ENCODE measurements at regions not wholly inside any gene's neighbourhood (a gene's known extent, or its start where the extent isn't known, plus 50 kb on each side); places are given as distances from the start of the nearest gene placed in this dataset.
"Not testable (repeated sequence)": the region's sequence is repeated elsewhere in the genome, so short reads cannot be mapped to it uniquely, and the experiment has no call there.

DNA sequence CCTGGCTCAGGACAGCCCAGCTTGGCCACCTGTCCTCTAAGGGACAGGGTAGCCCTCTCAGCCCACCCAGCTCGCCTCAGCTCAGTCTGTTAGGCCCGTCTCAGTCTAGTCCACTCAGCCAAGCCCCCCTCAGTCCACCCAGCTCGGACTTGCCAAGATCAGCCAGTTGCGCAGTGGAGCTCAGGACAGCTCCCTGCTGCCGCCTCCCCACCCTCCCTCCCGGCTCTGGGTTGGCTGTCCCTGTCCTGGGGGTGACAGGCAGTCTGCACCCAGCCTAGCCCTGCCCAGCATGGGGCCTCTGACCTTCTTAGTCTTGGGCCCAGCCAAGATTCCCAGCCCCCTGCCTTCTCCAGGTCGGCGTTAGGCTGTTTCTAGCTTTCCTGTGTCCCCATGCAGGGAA is 196.9 kb downstream of the TMEM121 start:
- H3K4me2 ChIP-seq (replicated peaks; ENCODE audit: low read depth, low read length, poor library complexity, severe bottlenecking); DNase-seq; H3K9me3 Mint-ChIP-seq (ENCODE audit: insufficient read depth); H3K27ac Mint-ChIP-seq; CTCF ChIA-PET; H3K36me3 ChIP-seq (replicated peaks in 1 of 2; ENCODE audit: control extremely low read depth in 1 of 2, control insufficient read depth in 1 of 2, extremely low read depth in 1 of 2, insufficient read depth in 2 of 2, low read length in 1 of 2); H3K4me3 Mint-ChIP-seq; H3K9me3 ChIP-seq (ENCODE audit: control extremely low read depth in 1 of 3, control insufficient read depth in 2 of 3, insufficient read depth in 1 of 3, low read length in 2 of 3); H4K20me1 ChIP-seq (ENCODE audit: control insufficient read depth, insufficient read depth, low read length, poor library complexity, severe bottlenecking); H3K27me3 Mint-ChIP-seq; H3K4me1 Mint-ChIP-seq; H3K4me3 ChIP-seq (ENCODE audit: control extremely low read depth in 1 of 5, extremely low read depth in 1 of 5, insufficient read depth in 1 of 5, low read depth in 2 of 5, low read length in 4 of 5); H3K27me3 ChIP-seq (replicated peaks in 1 of 4; ENCODE audit: control extremely low read depth in 1 of 4, control insufficient read depth in 3 of 4, insufficient read depth in 4 of 4, low read length in 3 of 4); intact Hi-C loops (cut with micrococcal nuclease); H3K79me2 ChIP-seq (ENCODE audit: control insufficient read depth, insufficient read depth, low read length); H3K27ac ChIP-seq (ENCODE audit: low read length in 2 of 2); H3K4me1 ChIP-seq (ENCODE audit: control insufficient read depth in 2 of 2, insufficient read depth in 2 of 2, low read length in 2 of 2); H2AFZ ChIP-seq (ENCODE audit: insufficient read depth, low read depth, low read length, poor library complexity, severe bottlenecking); ATAC-seq (ENCODE audit: low read depth); H3K9ac ChIP-seq (ENCODE audit: low read length): not testable (repeated sequence)
- POLR2A ChIA-PET, result interaction anchor here (0.9 kb wide), 1 partner anchor 11 kb away, joined by 7 read pairs; no protein-coding TSS in a partner anchor
- WGBS (ENCODE audit: insufficient coverage), result 100% methylated on average over 2 of the region's 8 CpGs

DNA sequence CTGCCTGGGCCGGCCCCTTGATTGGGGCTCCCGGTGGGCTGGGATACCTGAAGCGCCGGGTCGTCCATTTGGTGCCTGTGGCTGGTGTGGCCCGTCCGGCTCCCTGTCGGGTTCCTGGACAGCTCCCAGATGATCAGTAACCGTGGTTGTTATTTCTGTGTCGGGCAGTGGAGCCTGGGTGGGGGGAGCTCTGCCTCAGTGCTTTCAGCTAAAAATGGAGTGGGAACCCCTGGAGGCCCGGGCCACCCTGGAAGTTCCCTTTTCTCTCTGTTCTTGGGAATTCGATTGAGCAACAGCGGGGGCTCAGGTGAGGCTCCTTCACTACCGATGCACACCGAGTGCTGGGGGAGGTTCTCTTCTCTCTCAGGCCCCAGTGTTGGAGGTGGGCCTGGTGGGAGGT is 197.4 kb downstream of the TMEM121 start:
- H3K27ac Mint-ChIP-seq; H3K4me3 Mint-ChIP-seq; H3K79me2 ChIP-seq (ENCODE audit: control insufficient read depth, insufficient read depth, low read length); H3K4me1 Mint-ChIP-seq; CTCF ChIA-PET; H4K20me1 ChIP-seq (ENCODE audit: control insufficient read depth, insufficient read depth, low read length, poor library complexity, severe bottlenecking); H2AFZ ChIP-seq (ENCODE audit: insufficient read depth, low read depth, low read length, poor library complexity, severe bottlenecking); ATAC-seq (ENCODE audit: low read depth); H3K9me3 Mint-ChIP-seq (ENCODE audit: insufficient read depth); H3K27ac ChIP-seq (ENCODE audit: low read length in 2 of 2); H3K4me1 ChIP-seq (ENCODE audit: control insufficient read depth in 2 of 2, insufficient read depth in 2 of 2, low read length in 2 of 2); H3K4me2 ChIP-seq (replicated peaks; ENCODE audit: low read depth, low read length, poor library complexity, severe bottlenecking); H3K9ac ChIP-seq (ENCODE audit: low read length); H3K9me3 ChIP-seq (ENCODE audit: control extremely low read depth in 1 of 3, control insufficient read depth in 2 of 3, insufficient read depth in 1 of 3, low read length in 2 of 3); intact Hi-C loops (cut with micrococcal nuclease); H3K27me3 ChIP-seq (replicated peaks in 1 of 4; ENCODE audit: control extremely low read depth in 1 of 4, control insufficient read depth in 3 of 4, insufficient read depth in 4 of 4, low read length in 3 of 4); H3K27me3 Mint-ChIP-seq; H3K36me3 ChIP-seq (replicated peaks in 1 of 2; ENCODE audit: control extremely low read depth in 1 of 2, control insufficient read depth in 1 of 2, extremely low read depth in 1 of 2, insufficient read depth in 2 of 2, low read length in 1 of 2); H3K4me3 ChIP-seq (ENCODE audit: control extremely low read depth in 1 of 5, extremely low read depth in 1 of 5, insufficient read depth in 1 of 5, low read depth in 2 of 5, low read length in 4 of 5); DNase-seq: not testable (repeated sequence)
- POLR2A ChIA-PET, result interaction anchor here (0.5 to 0.9 kb wide), 2 partner anchors 12 to 41 kb away, joined by 4 to 7 read pairs; no protein-coding TSS in a partner anchor
- 88% methylated on average over 11 of the region's 15 CpGs for WGBS (ENCODE audit: insufficient coverage)

- H3K4me2 ChIP-seq (replicated peaks; ENCODE audit: low read depth, low read length, poor library complexity, severe bottlenecking); H3K4me1 ChIP-seq (ENCODE audit: control insufficient read depth in 2 of 2, insufficient read depth in 2 of 2, low read length in 2 of 2); H3K79me2 ChIP-seq (ENCODE audit: control insufficient read depth, insufficient read depth, low read length); H3K9me3 ChIP-seq (ENCODE audit: control extremely low read depth in 1 of 3, control insufficient read depth in 2 of 3, insufficient read depth in 1 of 3, low read length in 2 of 3); H2AFZ ChIP-seq (ENCODE audit: insufficient read depth, low read depth, low read length, poor library complexity, severe bottlenecking); H4K20me1 ChIP-seq (ENCODE audit: control insufficient read depth, insufficient read depth, low read length, poor library complexity, severe bottlenecking); intact Hi-C loops (cut with micrococcal nuclease); CTCF ChIA-PET; H3K27me3 ChIP-seq (replicated peaks in 1 of 4; ENCODE audit: control extremely low read depth in 1 of 4, control insufficient read depth in 3 of 4, insufficient read depth in 4 of 4, low read length in 3 of 4); H3K9me3 Mint-ChIP-seq (ENCODE audit: insufficient read depth); H3K4me3 ChIP-seq (ENCODE audit: control extremely low read depth in 1 of 5, extremely low read depth in 1 of 5, insufficient read depth in 1 of 5, low read depth in 2 of 5, low read length in 4 of 5); POLR2A ChIA-PET; DNase-seq; H3K36me3 ChIP-seq (replicated peaks in 1 of 2; ENCODE audit: control extremely low read depth in 1 of 2, control insufficient read depth in 1 of 2, extremely low read depth in 1 of 2, insufficient read depth in 2 of 2, low read length in 1 of 2); ATAC-seq (ENCODE audit: low read depth); H3K27me3 Mint-ChIP-seq; H3K4me3 Mint-ChIP-seq; H3K9ac ChIP-seq (ENCODE audit: low read length); H3K27ac ChIP-seq (ENCODE audit: low read length in 2 of 2): not testable (repeated sequence)
- WGBS (ENCODE audit: insufficient coverage), result no CpG with 5 or more reads among the region's 8 CpGs
- peak overlapping the region; percentile 20 for H3K27ac Mint-ChIP-seq
- H3K4me1 Mint-ChIP-seq, result peaks cover 27% of the 10 kb centered on the region
Measured at GRCh38 chr14:105729825-105730368, 203.5 kb downstream of the TMEM121 start.

DNA sequence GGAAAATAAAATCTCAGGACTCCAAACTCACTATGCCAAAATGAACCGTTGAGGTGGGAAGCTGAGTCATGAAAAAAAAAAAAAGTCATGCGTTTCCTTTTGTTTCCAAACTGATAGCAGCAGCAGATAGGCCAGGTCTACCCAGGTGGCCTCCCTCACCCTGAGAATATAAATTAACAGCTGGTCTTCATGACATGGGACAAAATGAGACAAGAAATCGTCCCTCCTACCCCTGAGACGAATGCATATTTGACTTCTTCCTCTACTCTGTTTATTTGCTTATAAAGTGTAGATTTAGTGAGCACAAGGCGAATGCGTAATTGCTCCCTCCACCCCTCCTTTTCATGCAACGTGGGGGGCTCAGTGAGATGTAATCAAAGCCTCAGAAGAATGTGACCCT is 204.3 kb downstream of the TMEM121 start:
- peaks cover 27% of the 10 kb centered on the region for H3K4me1 Mint-ChIP-seq
- POLR2A ChIA-PET; H3K4me3 Mint-ChIP-seq; H4K20me1 ChIP-seq (ENCODE audit: control insufficient read depth, insufficient read depth, low read length, poor library complexity, severe bottlenecking); intact Hi-C loops (cut with micrococcal nuclease); CTCF ChIA-PET; H3K9ac ChIP-seq (ENCODE audit: low read length); H3K27ac ChIP-seq (ENCODE audit: low read length in 2 of 2); H3K79me2 ChIP-seq (ENCODE audit: control insufficient read depth, insufficient read depth, low read length); H3K4me2 ChIP-seq (replicated peaks; ENCODE audit: low read depth, low read length, poor library complexity, severe bottlenecking); H3K36me3 ChIP-seq (replicated peaks in 1 of 2; ENCODE audit: control extremely low read depth in 1 of 2, control insufficient read depth in 1 of 2, extremely low read depth in 1 of 2, insufficient read depth in 2 of 2, low read length in 1 of 2); H3K4me3 ChIP-seq (ENCODE audit: control extremely low read depth in 1 of 5, extremely low read depth in 1 of 5, insufficient read depth in 1 of 5, low read depth in 2 of 5, low read length in 4 of 5); H2AFZ ChIP-seq (ENCODE audit: insufficient read depth, low read depth, low read length, poor library complexity, severe bottlenecking); H3K9me3 ChIP-seq (ENCODE audit: control extremely low read depth in 1 of 3, control insufficient read depth in 2 of 3, insufficient read depth in 1 of 3, low read length in 2 of 3); DNase-seq; H3K27me3 Mint-ChIP-seq; H3K4me1 ChIP-seq (ENCODE audit: control insufficient read depth in 2 of 2, insufficient read depth in 2 of 2, low read length in 2 of 2); H3K9me3 Mint-ChIP-seq (ENCODE audit: insufficient read depth); H3K27me3 ChIP-seq (replicated peaks in 1 of 4; ENCODE audit: control extremely low read depth in 1 of 4, control insufficient read depth in 3 of 4, insufficient read depth in 4 of 4, low read length in 3 of 4); ATAC-seq (ENCODE audit: low read depth): not testable (repeated sequence)
- WGBS (ENCODE audit: insufficient coverage), result 0% methylated on average over 2 of the region's 7 CpGs
- peak overlapping the region; percentile 82 for H3K27ac Mint-ChIP-seq
